Colon (tissue), 2 donors: ENCODE measurements at regions not wholly inside any gene's neighbourhood (a gene's known extent, or its start where the extent isn't known, plus 50 kb on each side); places are given as distances from the start of the nearest gene placed in this dataset.
"Not testable (repeated sequence)": the region's sequence is repeated elsewhere in the genome, so short reads cannot be mapped to it uniquely, and the experiment has no call there.

Source experiments
- FAIRE-seq: peaks from 2 replicates; lab custom pipeline; 2012; peaks lifted over from hg19 to GRCh38; lab: Jason Lieb, UNC
- donor health status: control.
- donor health status: control.

GRCh38 chr1:55816456-55817426, 601.6 kb upstream of the USP24 start:
- FAIRE-seq, result no peak

- FAIRE-seq, result no peak
Observed at GRCh38 chr1:55815745-55816455, 600.7 kb upstream of the USP24 start.

- FAIRE-seq, result no peak
Observed at GRCh38 chr1:55814967-55815366, 599.8 kb upstream of the USP24 start.

- FAIRE-seq, result no peak
Observed at GRCh38 chr1:55813618-55814017, 598.5 kb upstream of the USP24 start.

- no peak for FAIRE-seq
Observed at GRCh38 chr1:55812281-55812680, 597.1 kb upstream of the USP24 start.

GRCh38 chr1:55808263-55808662, 593.1 kb upstream of the USP24 start:
- FAIRE-seq, result no peak

- no peak for FAIRE-seq
Observed at GRCh38 chr1:55803429-55803828, 588.3 kb upstream of the USP24 start.

- FAIRE-seq, result no peak
Observed at GRCh38 chr1:55801481-55801880, 586.3 kb upstream of the USP24 start.

GRCh38 chr1:55800503-55800902, 585.3 kb upstream of the USP24 start:
- no peak for FAIRE-seq

- FAIRE-seq, result no peak
Observed at GRCh38 chr1:55793856-55794255, 578.7 kb upstream of the USP24 start.

- no peak for FAIRE-seq
Observed at GRCh38 chr1:55792870-55793269, 577.7 kb upstream of the USP24 start.

GRCh38 chr1:55789466-55789865, 574.3 kb upstream of the USP24 start:
- FAIRE-seq, result no peak

- FAIRE-seq, result no peak
Observed at GRCh38 chr1:55786396-55786795, 571.2 kb upstream of the USP24 start.

- not testable (repeated sequence) for FAIRE-seq
Observed at GRCh38 chr1:55784941-55785450, 569.8 kb upstream of the USP24 start.

GRCh38 chr1:55781944-55782482, 566.8 kb upstream of the USP24 start:
- no peak for FAIRE-seq

- FAIRE-seq, result no peak
Observed at GRCh38 chr1:55781003-55781402, 565.8 kb upstream of the USP24 start.

- FAIRE-seq, result no peak
Observed at GRCh38 chr1:55777545-55777944, 562.4 kb upstream of the USP24 start.

GRCh38 chr1:55775007-55775406, 559.8 kb upstream of the USP24 start:
- FAIRE-seq, result no peak

- FAIRE-seq, result no peak
Observed at GRCh38 chr1:55774446-55774845, 559.3 kb upstream of the USP24 start.

GRCh38 chr1:55773211-55773940, 558.2 kb upstream of the USP24 start:
- no peak for FAIRE-seq

GRCh38 chr1:55768327-55768952, 553.3 kb upstream of the USP24 start:
- no peak for FAIRE-seq

GRCh38 chr1:55767171-55767570, 552.0 kb upstream of the USP24 start:
- FAIRE-seq, result no peak
